Inferior parietal cortex (tissue), 1 donor: ENCODE measurements at regions not wholly inside any gene's neighbourhood (a gene's known extent, or its start where the extent isn't known, plus 50 kb on each side); places are given as distances from the start of the nearest gene placed in this dataset.

Experiments
- DNase-seq: peaks from one replicate; pipeline ENCODE4 v3.0.0-alpha.2; 2016; ENCODE audit errors: extremely low spot score

GRCh38 chr6:92635553-92636153, 783.7 kb downstream of the EPHA7 start:
- no peak for DNase-seq

DNA sequence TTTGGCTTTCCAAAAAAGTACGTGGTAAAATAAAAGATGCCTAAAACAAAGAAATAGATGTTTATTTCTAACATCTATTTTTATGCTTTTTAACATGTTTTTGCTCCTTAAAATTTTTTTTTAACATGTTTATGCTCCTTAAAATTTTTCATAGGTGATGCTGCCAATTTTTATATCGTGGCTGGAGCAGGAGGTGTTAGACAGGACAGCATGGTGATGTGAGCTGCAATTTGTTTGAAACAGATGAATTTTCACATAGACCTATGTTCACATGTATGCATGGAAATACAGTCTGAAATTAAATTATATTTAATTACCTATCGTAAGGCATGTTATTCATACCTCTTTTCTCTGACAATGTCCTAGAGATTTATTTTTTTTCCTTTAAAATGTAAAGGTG, 784.8 kb downstream of the EPHA7 start:
- DNase-seq = no peak

GRCh38 chr6:92623431-92623830, 795.9 kb downstream of the EPHA7 start:
- no peak for DNase-seq

GRCh38 chr6:92617721-92618120, 801.6 kb downstream of the EPHA7 start:
- no peak for DNase-seq

GRCh38 chr6:92608751-92609150, 810.6 kb downstream of the EPHA7 start:
- DNase-seq = no peak

DNA sequence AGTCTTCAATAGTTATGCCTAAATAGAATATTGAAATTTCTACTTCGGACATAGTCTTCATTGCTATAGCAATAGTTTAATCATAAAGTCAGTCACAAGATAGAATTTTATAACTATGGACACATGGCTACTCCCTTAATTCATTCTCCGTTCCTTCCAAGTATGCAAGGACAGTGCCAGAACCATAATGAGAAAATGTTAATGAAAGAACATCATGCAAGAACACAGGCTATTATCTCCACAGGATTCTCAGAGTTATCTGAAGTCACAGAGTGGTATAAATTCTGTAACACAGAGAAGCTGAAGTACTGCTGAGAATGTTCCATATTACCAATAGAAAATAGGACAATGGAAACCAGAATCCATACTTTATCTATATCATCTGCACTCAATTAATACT, 826.2 kb downstream of the EPHA7 start:
- no peak for DNase-seq

DNA sequence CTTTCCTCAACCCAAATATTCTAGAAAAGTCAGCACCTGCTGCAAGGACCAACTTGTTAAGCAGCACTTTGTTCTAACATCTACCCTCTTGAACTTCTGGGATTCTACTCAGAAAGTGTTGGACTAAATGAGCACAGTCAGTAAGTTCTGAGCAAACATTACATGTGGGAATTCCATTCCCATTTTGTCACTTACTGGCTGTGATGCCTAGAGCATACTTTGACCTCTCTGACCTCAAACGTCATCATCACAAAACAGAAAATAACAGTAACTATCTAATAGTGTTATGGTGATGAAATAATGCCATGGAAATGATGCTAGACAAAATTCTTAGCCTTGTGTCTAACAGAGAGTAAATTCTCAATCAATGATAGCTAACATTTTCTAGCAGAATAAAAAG, 829.4 kb downstream of the EPHA7 start:
- DNase-seq = no peak

- DNase-seq = no peak
Observed at GRCh38 chr6:92588148-92588547, 831.2 kb downstream of the EPHA7 start.

GRCh38 chr6:92587525-92587924, 831.8 kb downstream of the EPHA7 start:
- DNase-seq = no peak

GRCh38 chr6:92586236-92586977, 833.0 kb downstream of the EPHA7 start:
- no peak for DNase-seq

GRCh38 chr6:92582211-92582610, 837.1 kb downstream of the EPHA7 start:
- no peak for DNase-seq

DNA sequence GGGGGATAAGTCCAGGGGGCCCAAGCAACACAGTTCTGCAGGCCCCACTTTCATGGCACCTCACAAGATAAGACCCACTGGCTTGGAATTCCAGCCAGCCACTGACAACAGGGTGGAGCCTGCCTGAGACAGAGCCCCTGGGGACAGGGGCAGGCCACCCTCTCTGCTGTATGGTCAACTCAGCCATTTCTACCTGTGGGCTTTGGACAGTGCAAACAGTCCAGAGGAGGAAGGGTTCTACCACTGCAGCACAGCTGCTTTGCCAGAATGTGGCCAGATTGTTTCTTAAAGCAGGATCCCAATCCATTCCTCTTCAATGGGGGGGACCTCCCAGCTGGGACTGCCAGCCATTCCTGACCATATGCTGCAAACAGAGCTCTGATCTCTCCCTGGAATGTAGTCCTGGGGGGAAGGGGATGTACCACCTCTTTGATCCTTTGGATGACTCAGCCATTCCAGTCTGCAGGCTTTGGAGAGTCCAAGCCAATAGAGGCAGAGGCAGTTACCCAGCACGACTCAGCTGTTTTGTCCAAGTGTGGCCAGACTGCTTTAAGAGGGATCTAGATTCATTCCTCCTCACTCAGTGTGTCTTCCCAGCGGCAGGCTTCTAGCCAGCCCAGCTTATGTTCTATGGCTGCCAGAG, 842.2 kb downstream of the EPHA7 start:
- no peak for DNase-seq

DNA sequence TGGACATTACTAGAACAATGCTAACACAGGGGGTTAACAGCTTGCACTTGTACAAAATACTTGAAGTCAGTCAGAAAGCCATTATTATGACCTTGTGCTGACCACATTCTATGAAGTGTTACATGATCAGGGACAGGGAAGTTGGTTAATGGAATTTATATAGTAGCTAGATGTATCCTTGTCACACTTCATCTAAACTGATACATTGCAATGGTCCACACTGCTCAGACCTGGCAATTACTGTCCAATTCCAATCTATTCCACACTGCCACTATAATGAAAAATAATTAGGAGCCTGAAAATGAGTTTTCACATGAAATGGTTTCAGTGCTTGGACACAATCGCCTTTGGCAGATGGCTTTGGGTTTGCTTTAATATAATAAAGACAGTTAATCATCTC, 850.8 kb downstream of the EPHA7 start:
- DNase-seq = no peak

GRCh38 chr6:92566632-92567031, 852.7 kb downstream of the EPHA7 start:
- DNase-seq = no peak

GRCh38 chr6:92564376-92564775, 855.0 kb downstream of the EPHA7 start:
- DNase-seq = no peak

DNA sequence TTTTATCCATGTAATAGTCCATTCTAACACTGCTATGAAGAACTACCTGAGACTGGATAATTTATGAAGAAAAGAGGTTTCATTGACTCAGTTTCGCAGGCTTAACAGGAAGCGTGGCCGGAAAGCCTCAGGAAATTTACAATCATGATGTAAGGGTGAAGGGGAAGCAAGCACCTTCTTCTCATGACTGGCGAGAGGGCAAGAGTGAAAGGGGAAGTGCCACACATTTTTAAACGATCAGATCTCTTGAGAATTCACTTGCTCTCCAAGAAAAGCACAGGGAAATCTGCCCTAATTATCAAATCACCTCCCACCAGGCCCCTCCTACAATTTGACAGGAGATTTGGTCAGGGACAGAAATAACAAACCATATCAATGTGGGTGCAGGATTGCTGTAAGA, 859.7 kb downstream of the EPHA7 start:
- DNase-seq = no peak

DNA sequence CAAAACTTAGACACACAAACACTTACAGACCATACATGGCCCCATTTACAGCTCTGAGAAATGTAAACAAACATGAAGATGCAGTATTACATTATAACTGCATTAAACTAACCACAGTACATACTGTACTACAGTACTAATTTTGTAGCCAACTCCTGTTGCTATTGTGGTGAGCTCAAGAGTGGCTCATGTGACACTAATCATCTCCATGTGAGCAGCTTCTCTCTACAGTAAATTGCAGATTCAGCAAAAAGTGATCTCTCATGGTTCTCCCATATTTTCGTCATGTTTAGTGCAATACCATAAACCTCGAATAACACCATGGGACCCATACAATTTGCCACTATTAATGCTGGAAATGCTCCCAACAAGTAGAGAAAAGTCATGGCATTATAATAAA, 860.4 kb downstream of the EPHA7 start:
- DNase-seq = no peak

- DNase-seq = no peak
Observed at GRCh38 chr6:92550501-92550900, 868.9 kb downstream of the EPHA7 start.

DNA sequence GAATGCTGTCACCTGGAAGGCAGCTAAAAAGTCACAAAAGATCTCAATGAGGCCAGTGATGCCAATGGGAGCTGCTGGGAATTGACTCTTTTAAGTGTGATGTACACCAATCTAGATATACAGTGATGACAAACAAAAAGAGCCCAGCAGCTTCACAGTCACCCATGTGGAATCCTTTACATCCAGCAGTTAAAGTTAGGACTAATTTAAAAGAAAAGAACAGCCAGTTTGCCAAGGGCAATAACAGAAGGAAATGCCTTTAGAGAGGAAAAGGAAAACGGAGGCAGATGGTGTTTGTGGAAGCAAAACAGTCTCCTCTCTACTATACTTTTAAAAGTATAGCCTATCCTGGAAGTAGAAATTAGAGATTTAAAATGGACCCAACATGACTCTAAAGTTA, 873.5 kb downstream of the EPHA7 start:
- DNase-seq = no peak

DNA sequence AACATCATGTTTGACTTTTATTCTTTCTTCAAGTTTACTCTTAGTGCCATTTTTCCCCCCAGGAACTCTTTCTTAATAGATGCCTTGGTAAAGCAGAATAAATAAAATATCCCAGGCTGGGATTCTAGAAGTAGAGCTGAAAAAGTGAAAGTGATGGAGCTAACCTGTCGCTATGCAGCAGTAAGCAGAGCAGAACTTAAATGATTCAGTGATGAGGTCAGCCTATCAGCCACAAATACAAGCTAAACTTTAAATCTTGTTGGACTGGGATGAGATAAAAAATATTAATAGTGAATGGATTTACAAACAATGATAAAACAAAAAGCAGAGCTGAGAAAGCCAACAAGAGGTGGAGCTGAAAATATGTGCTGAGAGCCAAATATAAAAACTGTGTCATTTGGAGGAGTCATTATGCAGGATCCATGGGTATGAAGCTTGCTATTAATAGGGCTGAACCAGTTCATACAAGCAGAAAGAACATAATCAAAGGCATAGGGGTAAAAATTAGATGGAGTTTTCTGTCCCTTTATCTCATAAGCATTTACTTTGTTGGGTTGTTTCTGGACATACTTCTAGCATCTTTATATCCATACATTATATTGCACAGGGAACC, 877.8 kb downstream of the EPHA7 start:
- DNase-seq = no peak

DNA sequence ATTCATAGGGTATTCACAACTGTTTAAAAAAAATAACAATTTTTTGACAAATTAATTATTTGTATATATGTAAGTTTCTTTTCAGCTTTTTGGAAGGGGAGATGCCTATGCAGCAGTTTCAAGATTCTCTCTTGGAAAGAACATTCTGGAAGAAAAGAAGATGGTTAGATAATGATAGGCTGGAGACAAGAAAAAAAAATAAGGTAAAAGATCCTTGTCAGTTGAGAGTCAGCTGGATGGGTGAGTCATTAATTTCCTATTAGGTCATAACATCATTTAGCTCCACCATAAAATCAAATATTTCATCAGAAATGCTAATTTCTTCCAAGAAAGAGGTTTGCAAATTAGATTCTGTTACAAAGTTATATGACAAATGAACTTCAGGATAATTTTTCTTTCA, 880.4 kb downstream of the EPHA7 start:
- DNase-seq = no peak

DNA sequence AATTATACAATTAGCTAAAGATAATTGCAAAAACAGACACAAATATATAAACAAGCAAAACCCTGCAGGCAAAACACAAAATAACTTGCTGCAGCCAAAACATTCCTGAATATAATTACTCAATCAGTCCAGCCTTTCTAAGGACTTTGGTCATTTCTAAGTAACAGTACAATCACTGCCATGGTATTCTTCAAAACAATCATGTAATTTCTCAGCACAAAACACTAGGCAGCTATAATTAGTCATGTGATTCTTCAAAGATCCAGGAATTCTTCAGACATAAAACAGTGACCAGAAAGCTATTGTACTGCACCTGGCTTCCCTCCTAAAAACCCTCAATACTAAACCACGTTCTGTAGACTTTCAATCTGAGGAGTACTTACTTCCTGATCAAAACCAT, 881.1 kb downstream of the EPHA7 start:
- DNase-seq = no peak

DNA sequence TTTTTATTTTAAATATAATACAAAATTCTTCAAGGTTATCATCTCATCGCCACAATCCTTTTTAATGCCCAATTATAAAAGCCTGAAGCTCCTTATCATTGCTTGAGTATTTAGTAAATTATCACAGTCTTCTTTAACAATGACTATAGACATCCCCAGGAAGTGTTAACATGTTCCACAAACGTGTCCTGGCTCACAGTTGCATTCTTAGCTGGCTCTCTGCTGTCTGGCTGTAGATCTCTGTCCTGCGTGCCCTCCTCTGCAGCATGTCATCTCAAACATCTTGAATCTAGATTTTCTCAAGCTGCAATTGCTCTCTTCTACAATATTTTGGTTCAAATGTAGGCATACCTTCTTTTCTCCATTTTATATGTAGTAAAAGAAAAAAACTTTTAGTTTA, 885.2 kb downstream of the EPHA7 start:
- DNase-seq = no peak
